ENCODE measurements at regions not wholly inside any gene's neighbourhood (a gene's known extent, or its start where the extent isn't known, plus 50 kb on each side); places are given as distances from the start of the nearest gene placed in this dataset.
A peak's percentile ranks its signal among the peaks of the same experiment; 100 is the strongest.

- Mint-ChIP-seq H3K4me1 (no peaks in the 10 kb centered on the region), H3K27me3 (peaks cover 1 to 11% of the 10 kb centered on the region in 2 donors), H3K9me3 (peaks cover 7 to 26% (median 19%) of the 10 kb centered on the region in 3 donors), H3K27ac (no peak overlapping the region), H3K36me3 (no peaks in the 10 kb centered on the region), H3K4me3 (no peak overlapping the region)
- POLR2A ChIA-PET: interaction anchor here (0.5 to 0.7 kb wide), 2 partner anchors 114 to 952 kb away, joined by 3 read pairs; no protein-coding TSS in a partner anchor
- DNase-seq: peak in 1 of 35 experiments; percentile 2
- Histone ChIP-seq H3K9me3 (no peaks in the 10 kb centered on the region), H3K36me3 (ENCODE audit: control insufficient read depth in 2 of 2, extremely low read depth in 1 of 2, insufficient read depth in 1 of 2, low read length in 1 of 2) (no peaks in the 10 kb centered on the region), H3K27ac (ENCODE audit: low read length) (no peak overlapping the region), H3K4me1 (ENCODE audit: control insufficient read depth in 1 of 2, extremely low read depth in 1 of 2, insufficient read depth in 2 of 2, low read length in 2 of 2) (no peaks in the 10 kb centered on the region), H3K27me3 (replicated peaks in 1 of 2; ENCODE audit: control insufficient read depth in 2 of 2, extremely low read depth in 1 of 2, insufficient read depth in 2 of 2, low read length in 1 of 2) (no peaks in the 10 kb centered on the region), H3K4me3 (ENCODE audit: control insufficient read depth in 1 of 2, extremely low read depth in 1 of 2, low read length in 1 of 2) (no peak overlapping the region)
- CTCF ChIA-PET: interaction anchor here in 1 of 2 donors (1.0 kb wide), 1 partner anchor 264 kb away, joined by 4 read pairs; no protein-coding TSS in a partner anchor
- 89% methylated on average over 1 of the region's 6 CpGs for WGBS (ENCODE audit: insufficient coverage)
- ATAC-seq (replicated peaks in 1 of 4): no peak
Observed at GRCh38 chr4:154049457-154050181, 260.7 kb upstream of the SFRP2 start.

DNA sequence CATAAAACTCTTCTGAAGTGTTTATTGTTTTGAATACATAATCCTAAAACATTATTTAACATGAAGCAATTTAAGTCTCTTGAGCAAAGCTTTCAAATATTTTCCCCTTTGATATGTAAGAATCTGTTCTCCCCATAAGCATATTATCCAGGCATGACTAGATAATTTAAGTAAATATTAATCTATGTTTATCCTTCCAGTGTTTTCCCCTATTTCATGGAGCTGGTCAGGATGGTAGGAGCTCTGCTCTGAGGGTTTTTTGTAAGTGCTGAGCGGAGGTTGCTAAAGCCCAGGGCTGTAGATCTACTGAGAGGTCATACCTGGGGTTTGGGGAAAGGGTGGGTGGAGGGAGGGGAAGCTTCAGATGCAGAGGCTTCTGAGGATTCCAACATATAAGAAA is 258.9 kb upstream of the SFRP2 start:
- no peak overlapping the region for H3K4me3 Mint-ChIP-seq
- ChIA-PET CTCF (interaction anchor here in 1 of 2 donors (0.6 kb wide), 1 partner anchor 1422 kb away, joined by 3 read pairs; no protein-coding TSS in a partner anchor), POLR2A (no interaction called here)
- no peaks in the 10 kb centered on the region for H3K4me1 Mint-ChIP-seq
- WGBS (ENCODE audit: insufficient coverage): 71% methylated on average over 1 of the region's 1 CpG
- H3K36me3 Mint-ChIP-seq: no peaks in the 10 kb centered on the region
- no peak overlapping the region for H3K27ac ChIP-seq (ENCODE audit: low read length)
- ATAC-seq (replicated peaks in 1 of 4): no peak
- no peaks in the 10 kb centered on the region for H3K36me3 ChIP-seq (ENCODE audit: control insufficient read depth in 2 of 2, extremely low read depth in 1 of 2, insufficient read depth in 1 of 2, low read length in 1 of 2)
- peaks cover 4 to 10% (median 5%) of the 10 kb centered on the region in 3 donors for H3K9me3 Mint-ChIP-seq
- DNase-seq: no peak
- no peaks in the 10 kb centered on the region for H3K9me3 ChIP-seq
- no peak overlapping the region for H3K4me3 ChIP-seq (ENCODE audit: control insufficient read depth in 1 of 2, extremely low read depth in 1 of 2, low read length in 1 of 2)
- H3K27me3 Mint-ChIP-seq: peaks cover 1 to 19% of the 10 kb centered on the region in 2 donors
- H3K27ac Mint-ChIP-seq: no peak overlapping the region
- H3K4me1 ChIP-seq (ENCODE audit: control insufficient read depth in 1 of 2, extremely low read depth in 1 of 2, insufficient read depth in 2 of 2, low read length in 2 of 2): no peaks in the 10 kb centered on the region
- no peaks in the 10 kb centered on the region for H3K27me3 ChIP-seq (replicated peaks in 1 of 2; ENCODE audit: control insufficient read depth in 2 of 2, extremely low read depth in 1 of 2, insufficient read depth in 2 of 2, low read length in 1 of 2)

- H3K4me3 Mint-ChIP-seq: no peak overlapping the region
- no peak overlapping the region for H3K4me3 ChIP-seq (ENCODE audit: control insufficient read depth in 1 of 2, extremely low read depth in 1 of 2, low read length in 1 of 2)
- H3K9me3 Mint-ChIP-seq: no peaks in the 10 kb centered on the region
- H3K36me3 Mint-ChIP-seq: no peaks in the 10 kb centered on the region
- no peak for DNase-seq
- POLR2A ChIA-PET: no interaction called here
- H3K4me1 ChIP-seq (ENCODE audit: control insufficient read depth in 1 of 2, extremely low read depth in 1 of 2, insufficient read depth in 2 of 2, low read length in 2 of 2): no peaks in the 10 kb centered on the region
- no CpG with 5 or more reads among the region's 4 CpGs for WGBS (ENCODE audit: insufficient coverage)
- no peak for ATAC-seq (replicated peaks in 1 of 4)
- no peaks in the 10 kb centered on the region for H3K27me3 ChIP-seq (replicated peaks in 1 of 2; ENCODE audit: control insufficient read depth in 2 of 2, extremely low read depth in 1 of 2, insufficient read depth in 2 of 2, low read length in 1 of 2)
- no peak overlapping the region for H3K27ac Mint-ChIP-seq
- H3K9me3 ChIP-seq: no peaks in the 10 kb centered on the region
- CTCF ChIA-PET: no interaction called here
- no peaks in the 10 kb centered on the region for H3K4me1 Mint-ChIP-seq
- H3K36me3 ChIP-seq (ENCODE audit: control insufficient read depth in 2 of 2, extremely low read depth in 1 of 2, insufficient read depth in 1 of 2, low read length in 1 of 2): no peaks in the 10 kb centered on the region
- H3K27me3 Mint-ChIP-seq: peaks cover 1 to 20% of the 10 kb centered on the region in 2 donors
- no peak overlapping the region for H3K27ac ChIP-seq (ENCODE audit: low read length)
Observed at GRCh38 chr4:154044742-154045485, 256.0 kb upstream of the SFRP2 start.

DNA sequence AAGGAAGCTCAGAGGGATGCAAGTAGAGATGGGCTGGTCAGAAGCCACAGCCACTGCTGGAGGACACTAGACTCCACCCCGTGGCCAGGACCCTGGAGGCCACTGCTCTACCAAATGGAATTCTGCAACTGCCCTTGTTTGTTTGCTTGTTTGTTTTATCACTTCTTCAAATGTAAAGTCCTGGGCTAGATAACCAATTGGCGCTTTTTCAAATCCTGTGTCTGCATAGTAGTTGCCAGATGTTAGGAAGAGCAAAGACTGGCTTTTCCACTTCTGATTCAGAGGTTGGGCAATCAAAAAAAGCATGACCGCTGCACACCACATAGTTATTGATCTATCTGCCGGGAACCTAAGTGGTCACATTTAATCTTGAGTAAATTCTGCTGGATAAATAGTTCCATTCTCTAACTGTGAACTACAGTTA is 255.2 kb upstream of the SFRP2 start:
- ATAC-seq (replicated peaks in 1 of 4) (no peak), DNase-seq (no peak)
- H3K9me3 ChIP-seq: no peaks in the 10 kb centered on the region
- no peaks in the 10 kb centered on the region for H3K27me3 ChIP-seq (replicated peaks in 1 of 2; ENCODE audit: control insufficient read depth in 2 of 2, extremely low read depth in 1 of 2, insufficient read depth in 2 of 2, low read length in 1 of 2)
- H3K4me1 ChIP-seq (ENCODE audit: control insufficient read depth in 1 of 2, extremely low read depth in 1 of 2, insufficient read depth in 2 of 2, low read length in 2 of 2): no peaks in the 10 kb centered on the region
- Mint-ChIP-seq H3K36me3 (no peaks in the 10 kb centered on the region), H3K27me3 (peaks cover 1 to 20% of the 10 kb centered on the region in 2 donors), H3K4me1 (no peaks in the 10 kb centered on the region), H3K4me3 (no peak overlapping the region), H3K9me3 (no peaks in the 10 kb centered on the region), H3K27ac (no peak overlapping the region)
- WGBS (ENCODE audit: insufficient coverage): no CpG with 5 or more reads among the region's 4 CpGs
- ChIA-PET CTCF (no interaction called here), POLR2A (no interaction called here)
- no peak overlapping the region for H3K27ac ChIP-seq (ENCODE audit: low read length)
- H3K36me3 ChIP-seq (ENCODE audit: control insufficient read depth in 2 of 2, extremely low read depth in 1 of 2, insufficient read depth in 1 of 2, low read length in 1 of 2): no peaks in the 10 kb centered on the region
- H3K4me3 ChIP-seq (ENCODE audit: control insufficient read depth in 1 of 2, extremely low read depth in 1 of 2, low read length in 1 of 2): no peak overlapping the region

DNA sequence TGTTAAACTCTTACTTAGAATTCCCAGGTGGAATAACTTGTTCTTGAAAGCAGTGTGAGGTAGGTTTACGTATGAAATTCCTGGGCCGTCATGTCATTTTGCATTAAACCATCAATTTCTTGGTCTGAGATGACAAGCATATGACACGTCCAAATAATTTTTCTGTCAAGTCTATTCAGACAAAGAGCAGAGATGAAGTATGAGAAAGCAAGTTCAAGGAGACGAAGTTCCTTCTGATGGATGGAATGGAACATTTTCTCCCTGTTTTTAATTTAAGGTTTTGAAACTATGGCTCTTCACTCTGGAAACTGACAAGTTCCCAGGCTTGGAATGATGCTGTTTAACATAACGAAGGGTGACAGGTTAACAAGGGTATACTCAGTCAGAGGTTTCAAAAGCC is 252.8 kb upstream of the SFRP2 start:
- WGBS (ENCODE audit: insufficient coverage): 73% methylated on average over 3 of the region's 5 CpGs

DNA sequence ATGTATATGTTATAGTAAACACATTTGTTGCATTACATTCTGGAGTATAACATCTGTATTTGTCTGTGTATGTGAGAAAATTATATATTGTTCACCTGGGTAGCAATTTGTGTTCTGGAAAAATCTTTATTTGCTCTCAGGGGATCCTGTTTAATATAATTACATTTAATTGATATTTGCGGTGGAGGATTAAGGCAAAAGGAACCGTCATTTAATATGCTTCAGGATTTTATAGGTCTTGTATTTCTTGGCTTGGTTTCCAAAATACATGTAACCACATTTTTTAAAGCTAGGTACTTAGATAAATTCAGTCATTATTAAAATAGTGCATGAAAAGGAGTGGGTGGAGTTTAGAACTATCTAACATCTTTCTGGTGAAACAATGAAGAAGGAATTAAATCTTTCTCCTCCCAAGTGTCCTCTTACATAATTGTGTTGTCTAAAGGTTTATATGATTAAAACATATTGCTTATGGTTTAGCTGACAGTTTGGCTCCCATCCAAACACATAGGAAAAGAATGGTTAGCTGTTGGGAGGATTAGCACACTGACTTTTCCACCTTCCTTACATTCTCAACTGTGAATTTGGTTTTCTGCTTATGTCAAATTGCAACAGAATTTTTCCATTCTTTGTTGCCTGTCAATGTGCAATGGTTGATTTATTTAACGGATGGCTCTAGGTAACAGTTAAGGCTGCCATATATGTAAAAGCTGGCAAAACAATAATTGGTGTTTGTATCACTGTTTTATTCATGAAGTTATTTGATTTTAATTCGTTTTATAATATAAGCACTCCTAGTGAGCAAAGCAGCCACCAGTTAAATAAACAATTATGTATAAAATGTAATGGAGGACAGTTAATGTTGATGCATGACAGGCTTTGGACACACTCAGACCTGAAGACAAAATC is 250.8 kb upstream of the SFRP2 start:
- Mint-ChIP-seq H3K27me3 (peaks cover 14 to 30% of the 10 kb centered on the region in 2 donors), H3K4me1 (no peaks in the 10 kb centered on the region), H3K9me3 (no peaks in the 10 kb centered on the region), H3K36me3 (no peaks in the 10 kb centered on the region), H3K27ac (no peak overlapping the region), H3K4me3 (no peak overlapping the region)
- Histone ChIP-seq H3K4me1 (ENCODE audit: control insufficient read depth in 1 of 2, extremely low read depth in 1 of 2, insufficient read depth in 2 of 2, low read length in 2 of 2) (no peaks in the 10 kb centered on the region), H3K36me3 (ENCODE audit: control insufficient read depth in 2 of 2, extremely low read depth in 1 of 2, insufficient read depth in 1 of 2, low read length in 1 of 2) (no peaks in the 10 kb centered on the region), H3K9me3 (no peaks in the 10 kb centered on the region), H3K27me3 (replicated peaks in 1 of 2; ENCODE audit: control insufficient read depth in 2 of 2, extremely low read depth in 1 of 2, insufficient read depth in 2 of 2, low read length in 1 of 2) (no peaks in the 10 kb centered on the region), H3K4me3 (ENCODE audit: control insufficient read depth in 1 of 2, extremely low read depth in 1 of 2, low read length in 1 of 2) (no peak overlapping the region), H3K27ac (ENCODE audit: low read length) (no peak overlapping the region)
- no peak for ATAC-seq (replicated peaks in 1 of 4)
- WGBS (ENCODE audit: insufficient coverage): 83% methylated on average over 1 of the region's 4 CpGs
- POLR2A ChIA-PET: no interaction called here
- CTCF ChIA-PET: interaction anchor here in 1 of 2 donors (0.6 kb wide), 1 partner anchor 40 kb away, joined by 3 read pairs; no protein-coding TSS in a partner anchor
- no peak for DNase-seq

More for the DNA sequence above, 252.8 kb upstream of the SFRP2 start:
- ChIA-PET CTCF (no interaction called here), POLR2A (no interaction called here)
- Histone ChIP-seq H3K27me3 (replicated peaks in 1 of 2; ENCODE audit: control insufficient read depth in 2 of 2, extremely low read depth in 1 of 2, insufficient read depth in 2 of 2, low read length in 1 of 2) (no peaks in the 10 kb centered on the region), H3K9me3 (no peaks in the 10 kb centered on the region), H3K36me3 (ENCODE audit: control insufficient read depth in 2 of 2, extremely low read depth in 1 of 2, insufficient read depth in 1 of 2, low read length in 1 of 2) (no peaks in the 10 kb centered on the region), H3K4me3 (ENCODE audit: control insufficient read depth in 1 of 2, extremely low read depth in 1 of 2, low read length in 1 of 2) (no peak overlapping the region), H3K27ac (ENCODE audit: low read length) (no peak overlapping the region), H3K4me1 (ENCODE audit: control insufficient read depth in 1 of 2, extremely low read depth in 1 of 2, insufficient read depth in 2 of 2, low read length in 2 of 2) (no peaks in the 10 kb centered on the region)
- ATAC-seq (replicated peaks in 1 of 4) (no peak), DNase-seq (no peak)
- H3K4me3 Mint-ChIP-seq: no peak overlapping the region
- no peaks in the 10 kb centered on the region for H3K4me1 Mint-ChIP-seq
- H3K9me3 Mint-ChIP-seq: no peaks in the 10 kb centered on the region
- H3K27ac Mint-ChIP-seq: no peak overlapping the region
- H3K27me3 Mint-ChIP-seq: peaks cover 6 to 23% of the 10 kb centered on the region in 2 donors
- no peaks in the 10 kb centered on the region for H3K36me3 Mint-ChIP-seq

Data from T-cell (primary cell).